PC-3 (cell line): ENCODE measurements at regions not wholly inside any gene's neighbourhood (a gene's known extent, or its start where the extent isn't known, plus 50 kb on each side); places are given as distances from the start of the nearest gene placed in this dataset.
A peak's percentile ranks its signal among the peaks of the same experiment; 100 is the strongest.

ENCODE experiments used
- ATAC-seq: fragments of 200-7000 bp; cut with Tn5 transposase; 2 replicates; pipeline ENCODE4 v1.9.1; 2020; ENCODE audit warnings: mild to moderate bottlenecking, moderate library complexity
- BruUV-seq: library from RNA; stranded (reverse); fragments of 400-500 nt; replicated peaks from 2 replicates; lab custom pipeline; 2021; lab: Mats Ljungman, UMichigan
- CTCF ChIA-PET: fragments of 300-600 bp; sonication (Branson Sonifier 250); formaldehyde crosslinking; loops from one replicate; lab custom pipeline; 2022; ENCODE audit warnings: antibody characterized with exemption; lab: Charles Lee
- POLR2A ChIA-PET: fragments of 300-600 bp; sonication (Branson Sonifier 250); formaldehyde crosslinking; loops from one replicate; lab custom pipeline; 2022; ENCODE audit warnings: antibody characterized with exemption; ENCODE audit not compliant: unreplicated experiment; lab: Charles Lee
- DNase-seq: peaks from one replicate; pipeline ENCODE4 v3.0.0-alpha.2; 2015
- H2AFZ ChIP-seq: fragments of 300-600 bp; sonication (generic); 2 replicates; pipeline ENCODE4 v1.6.0; 2016; ENCODE audit warnings: antibody characterized with exemption, low read length
- H3F3A ChIP-seq: fragments of 300-600 bp; sonication (generic); one replicate; pipeline ENCODE4 v1.6.0; 2017; ENCODE audit warnings: antibody characterized with exemption, low read length, control low read depth, mild to moderate bottlenecking; ENCODE audit not compliant: unreplicated experiment
- H3K27ac ChIP-seq: fragments of 300-600 bp; sonication (generic); 2 replicates; pipeline ENCODE4 v1.5.1; 2016; ENCODE audit warnings: mild to moderate bottlenecking, low read length
- H3K27me3 ChIP-seq: fragments of 300-600 bp; sonication (generic); 2 replicates; pipeline ENCODE4 v1.6.1; 2016; ENCODE audit warnings: low read length, mixed read lengths
- H3K36me3 ChIP-seq: fragments of 300-600 bp; sonication (generic); 2 replicates; pipeline ENCODE4 v1.6.1; 2016; ENCODE audit warnings: low read depth, mixed run types, low read length, mixed read lengths
- H3K4me1 ChIP-seq: fragments of 300-600 bp; sonication (generic); 2 replicates; pipeline ENCODE4 v1.5.1; 2016; ENCODE audit warnings: low read length; ENCODE audit not compliant: insufficient read depth
- H3K4me2 ChIP-seq: fragments of 300-600 bp; sonication (generic); 2 replicates; pipeline ENCODE4 v1.6.0; 2016; ENCODE audit warnings: low read length
- H3K4me3 ChIP-seq: fragments of 300-600 bp; sonication (generic); 2 replicates; pipeline ENCODE4 v1.5.1; 2016; ENCODE audit warnings: mild to moderate bottlenecking, low read length, mixed read lengths
- H3K79me2 ChIP-seq: fragments of 300-600 bp; sonication (generic); 2 replicates; pipeline ENCODE4 v1.6.1; 2017; ENCODE audit warnings: low read length, mixed read lengths
- H3K9ac ChIP-seq: fragments of 300-600 bp; sonication (generic); 2 replicates; pipeline ENCODE4 v1.6.0; 2016; ENCODE audit warnings: mild to moderate bottlenecking, low read length
- H3K9me2 ChIP-seq: fragments of 300-600 bp; sonication (generic); replicated peaks from 2 replicates; pipeline ENCODE4 v1.6.1; 2016; ENCODE audit warnings: mixed run types, low read length, mixed read lengths
- H3K9me3 ChIP-seq: fragments of 300-600 bp; sonication (generic); 2 replicates; pipeline ENCODE4 v1.6.1; 2016; ENCODE audit warnings: low read length, mixed read lengths
- H4K20me1 ChIP-seq: fragments of 300-600 bp; sonication (generic); 2 replicates; pipeline ENCODE4 v1.6.1; 2016; ENCODE audit warnings: low read length, mixed read lengths
- EZH2 ChIP-seq: fragments of 300-600 bp; sonication (generic); IDR thresholded peaks from one replicate; pipeline ENCODE4 v1.6.1; 2017; ENCODE audit warnings: antibody characterized with exemption, mild to moderate bottlenecking, low read length; ENCODE audit not compliant: unreplicated experiment
- EZH2phosphoT487 ChIP-seq: fragments of 300-600 bp; sonication (generic); IDR thresholded peaks from 2 replicates; pipeline ENCODE4 v1.6.1; 2018; ENCODE audit warnings: mild to moderate bottlenecking, antibody characterized with exemption, low read length, borderline replicate concordance
- intact Hi-C: fragments of 100-400 bp; cut with micrococcal nuclease; formaldehyde crosslinking; loops from 2 replicates; pipeline ENCODE4 v1.9.0; 2023
- TF ChIP-seq, protein P1 (sequence below): fragments of 300-600 bp; sonication (generic); conservative IDR thresholded peaks from 2 replicates; pipeline ENCODE4 v1.5.1; 2017; ENCODE audit warnings: antibody characterized with exemption, low read depth, mild to moderate bottlenecking, low read length

DNA sequence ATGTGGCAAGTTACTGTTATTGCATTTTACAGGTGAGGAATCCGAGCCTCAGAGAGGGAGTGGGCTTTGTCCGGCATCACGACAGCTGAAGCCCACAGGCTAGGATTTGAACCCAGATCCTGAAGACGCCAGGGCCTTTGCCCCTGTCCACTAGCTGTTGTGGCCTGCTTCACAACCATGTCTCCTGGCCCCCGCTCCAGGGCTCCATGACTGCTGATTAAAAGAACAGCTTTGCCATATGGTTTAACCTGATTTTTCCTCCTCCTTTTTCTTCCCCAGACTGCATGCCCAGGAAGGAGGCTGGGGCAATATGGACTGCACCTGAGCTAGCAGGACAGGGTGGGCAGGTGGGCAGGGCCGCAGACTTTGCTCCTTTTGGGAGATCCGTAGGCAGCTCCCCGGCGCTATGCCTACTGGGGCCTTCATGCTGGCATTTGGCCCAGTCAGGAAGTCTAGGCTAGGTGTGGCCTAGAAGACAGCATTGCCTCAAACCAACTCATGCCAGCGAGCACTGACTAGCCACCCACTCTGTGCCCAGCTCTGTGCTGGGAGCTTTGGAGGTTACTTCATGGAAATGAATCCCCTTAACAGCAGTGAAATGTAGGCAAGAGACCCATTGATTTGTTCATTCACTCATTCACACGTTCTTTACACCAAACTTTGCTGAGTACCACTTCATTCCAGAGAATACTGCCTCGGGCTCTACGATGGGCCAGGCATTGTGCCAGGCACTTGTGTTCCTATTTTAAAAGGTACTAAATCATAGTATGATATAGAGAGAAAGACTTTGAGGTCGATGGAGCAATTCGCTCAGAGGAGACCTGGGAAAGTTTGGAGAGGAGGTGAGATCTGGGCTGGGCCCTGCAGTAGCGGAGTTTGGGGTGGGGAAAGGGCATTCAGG, 94.3 kb upstream of the CPEB4 start:
- H3F3A ChIP-seq = no peaks in the 10 kb centered on the region
- peak; percentile 41 for DNase-seq
- no peak overlapping the region for H2AFZ ChIP-seq
- BruUV-seq = no TSS peak
- intact Hi-C loops = no loop called here
- H3K79me2 ChIP-seq = no peaks in the 10 kb centered on the region
- no peaks in the 10 kb centered on the region for H3K9me2 ChIP-seq
- peaks cover 13% of the 10 kb centered on the region for H3K4me1 ChIP-seq
- no peak overlapping the region for H3K9ac ChIP-seq
- no peak overlapping the region for H3K4me3 ChIP-seq
- POLR2A ChIA-PET = no interaction called here
- H3K27ac ChIP-seq = no peak overlapping the region
- TF ChIP-seq, protein P1, sequence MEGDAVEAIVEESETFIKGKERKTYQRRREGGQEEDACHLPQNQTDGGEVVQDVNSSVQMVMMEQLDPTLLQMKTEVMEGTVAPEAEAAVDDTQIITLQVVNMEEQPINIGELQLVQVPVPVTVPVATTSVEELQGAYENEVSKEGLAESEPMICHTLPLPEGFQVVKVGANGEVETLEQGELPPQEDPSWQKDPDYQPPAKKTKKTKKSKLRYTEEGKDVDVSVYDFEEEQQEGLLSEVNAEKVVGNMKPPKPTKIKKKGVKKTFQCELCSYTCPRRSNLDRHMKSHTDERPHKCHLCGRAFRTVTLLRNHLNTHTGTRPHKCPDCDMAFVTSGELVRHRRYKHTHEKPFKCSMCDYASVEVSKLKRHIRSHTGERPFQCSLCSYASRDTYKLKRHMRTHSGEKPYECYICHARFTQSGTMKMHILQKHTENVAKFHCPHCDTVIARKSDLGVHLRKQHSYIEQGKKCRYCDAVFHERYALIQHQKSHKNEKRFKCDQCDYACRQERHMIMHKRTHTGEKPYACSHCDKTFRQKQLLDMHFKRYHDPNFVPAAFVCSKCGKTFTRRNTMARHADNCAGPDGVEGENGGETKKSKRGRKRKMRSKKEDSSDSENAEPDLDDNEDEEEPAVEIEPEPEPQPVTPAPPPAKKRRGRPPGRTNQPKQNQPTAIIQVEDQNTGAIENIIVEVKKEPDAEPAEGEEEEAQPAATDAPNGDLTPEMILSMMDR = no peak
- TF ChIP-seq EZH2phosphoT487 = no peak
- TF ChIP-seq EZH2 = no peak
- no peak overlapping the region for H3K4me2 ChIP-seq
- H3K9me3 ChIP-seq = no peaks in the 10 kb centered on the region
- H4K20me1 ChIP-seq = no peaks in the 10 kb centered on the region
- ATAC-seq = no peak
- CTCF ChIA-PET = no interaction called here
- no peaks in the 10 kb centered on the region for H3K27me3 ChIP-seq
- no peaks in the 10 kb centered on the region for H3K36me3 ChIP-seq

DNA sequence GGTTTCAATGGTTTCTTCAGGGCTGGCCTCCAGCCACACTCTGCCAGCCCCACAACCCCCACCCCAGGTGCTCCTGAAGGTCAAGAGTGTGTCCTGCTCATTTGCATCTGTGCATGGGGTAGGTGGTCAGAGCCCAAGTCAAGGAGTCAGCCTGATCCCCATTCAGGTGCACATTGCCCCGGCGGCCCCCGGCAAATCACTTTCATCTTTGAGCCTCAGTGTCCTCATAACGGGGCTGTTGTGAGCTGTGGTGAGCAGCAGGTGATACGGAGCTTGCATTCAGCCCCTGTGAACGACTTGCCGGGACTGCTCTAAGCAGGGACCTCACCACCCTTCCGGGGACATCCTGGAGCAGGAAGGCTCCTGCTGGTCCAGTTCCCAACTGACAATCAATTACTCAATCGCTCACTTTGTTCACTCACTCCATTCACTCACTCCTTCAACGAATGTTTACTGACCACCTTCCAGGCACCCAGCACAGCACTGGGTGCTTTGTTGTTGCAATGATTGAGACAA, 93.2 kb upstream of the CPEB4 start:
- TF ChIP-seq EZH2 (no peak), EZH2phosphoT487 (no peak)
- TF ChIP-seq, protein P1 = no peak
- H3K36me3 ChIP-seq = no peaks in the 10 kb centered on the region
- CTCF ChIA-PET = no interaction called here
- no peak for ATAC-seq
- no peak overlapping the region for H3K9ac ChIP-seq
- H3F3A ChIP-seq = no peaks in the 10 kb centered on the region
- BruUV-seq = no TSS peak
- no peak overlapping the region for H3K4me2 ChIP-seq
- no peak overlapping the region for H2AFZ ChIP-seq
- no peaks in the 10 kb centered on the region for H3K79me2 ChIP-seq
- intact Hi-C loops = no loop called here
- no peaks in the 10 kb centered on the region for H3K27me3 ChIP-seq
- peaks cover 5% of the 10 kb centered on the region; the same call in 1 of the 2 replicates for H3K4me1 ChIP-seq
- H4K20me1 ChIP-seq = no peaks in the 10 kb centered on the region
- POLR2A ChIA-PET = no interaction called here
- no peaks in the 10 kb centered on the region for H3K9me3 ChIP-seq
- no peaks in the 10 kb centered on the region for H3K9me2 ChIP-seq
- no peak overlapping the region for H3K27ac ChIP-seq
- no peak for DNase-seq
- no peak overlapping the region for H3K4me3 ChIP-seq

DNA sequence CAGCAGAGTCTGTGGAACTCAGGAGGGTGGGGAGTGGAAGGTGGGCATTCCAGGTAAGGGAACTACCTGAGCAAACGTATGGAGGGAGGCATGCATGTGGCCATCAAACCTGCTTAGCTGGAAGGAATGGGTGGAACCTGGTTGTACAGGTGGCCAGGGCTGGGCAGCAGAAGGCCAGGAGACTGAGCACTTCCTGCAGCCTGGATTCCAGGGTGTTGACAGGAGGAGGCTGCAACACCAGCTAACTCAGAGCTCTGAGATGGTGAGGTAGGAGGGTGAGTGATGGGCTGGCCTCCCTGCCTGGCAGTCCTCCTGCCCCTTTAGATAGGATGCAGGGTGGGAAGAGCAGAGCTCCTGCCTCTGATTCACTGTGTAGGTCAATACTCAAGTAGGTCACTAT, 92.5 kb upstream of the CPEB4 start:
- Histone ChIP-seq H3K36me3 (no peaks in the 10 kb centered on the region), H2AFZ (no peak overlapping the region), H3K4me2 (no peak overlapping the region), H4K20me1 (no peaks in the 10 kb centered on the region), H3F3A (no peaks in the 10 kb centered on the region), H3K4me1 (peaks cover 5% of the 10 kb centered on the region; the same call in 1 of the 2 replicates), H3K27me3 (no peaks in the 10 kb centered on the region), H3K27ac (no peak overlapping the region), H3K79me2 (no peaks in the 10 kb centered on the region), H3K9me3 (no peaks in the 10 kb centered on the region), H3K4me3 (no peak overlapping the region), H3K9ac (no peak overlapping the region), H3K9me2 (no peaks in the 10 kb centered on the region)
- CTCF ChIA-PET = no interaction called here
- intact Hi-C loops = no loop called here
- BruUV-seq = no TSS peak
- DNase-seq (peak; percentile 33), ATAC-seq (peak; percentile 46)
- POLR2A ChIA-PET = no interaction called here
- TF ChIP-seq, protein P1 = no peak
